ENCODE measurements at regions not wholly inside any gene's neighbourhood (a gene's known extent, or its start where the extent isn't known, plus 50 kb on each side); places are given as distances from the start of the nearest gene placed in this dataset.

DNA sequence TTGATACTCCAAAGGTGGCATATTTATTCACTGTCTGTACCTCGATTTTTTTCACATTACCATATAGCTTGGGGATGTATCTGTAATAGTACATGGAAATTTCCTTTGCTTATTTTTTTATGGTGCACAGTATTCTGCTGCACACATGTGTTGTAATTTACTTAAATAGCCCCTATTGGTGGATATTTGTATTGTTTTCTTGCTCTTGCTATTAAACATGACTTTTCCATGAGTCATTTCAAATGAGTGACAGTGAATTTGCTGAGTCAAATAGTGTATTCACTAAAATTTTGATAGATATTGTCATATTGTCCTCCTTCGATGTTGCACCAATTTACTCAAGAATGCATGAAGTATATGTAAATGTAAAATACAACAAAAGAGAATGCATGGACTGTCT is 122.7 kb upstream of the STEAP4 start:
- no peak overlapping the region for H3K56ac ChIP-seq (ENCODE audit: low read length)
- DNase-seq = no peak
- no peak overlapping the region for H3K4ac ChIP-seq (ENCODE audit: low read depth, low read length)
- H3K4me1 ChIP-seq (ENCODE audit: control insufficient read depth, low read depth, low read length) = no peaks in the 10 kb centered on the region
- H3K9ac ChIP-seq (ENCODE audit: low read length) = no peak overlapping the region
- H3K4me3 ChIP-seq (ENCODE audit: low read length) = no peak overlapping the region
- no peak overlapping the region for H2BK15ac ChIP-seq (replicated peaks; ENCODE audit: low read depth)
- no peaks in the 10 kb centered on the region for H3K79me1 ChIP-seq (ENCODE audit: low read length)
- no peaks in the 10 kb centered on the region for H3K79me2 ChIP-seq (ENCODE audit: control insufficient read depth, insufficient read depth, low read length)
- no peaks in the 10 kb centered on the region for H3K27me3 ChIP-seq (ENCODE audit: insufficient read depth, low read length, poor library complexity)
- WGBS (ENCODE audit: extremely low coverage, insufficient coverage, low lambda C conversion rate) = no CpG with 5 or more reads among the region's 2 CpGs
- no peak overlapping the region for H2BK5ac ChIP-seq (ENCODE audit: low read length)
- H3K27ac ChIP-seq (ENCODE audit: low read depth, low read length) = no peak overlapping the region
- H3K23ac ChIP-seq (ENCODE audit: low read length) = no peak overlapping the region
- H3K4me2 ChIP-seq (ENCODE audit: low read length) = no peak overlapping the region
- no peak overlapping the region for H3K18ac ChIP-seq (ENCODE audit: low read length)
- H4K5ac ChIP-seq (ENCODE audit: low read length) = no peak overlapping the region
- H2AK5ac ChIP-seq (ENCODE audit: low read length) = no peak overlapping the region
- H3K36me3 ChIP-seq (ENCODE audit: control insufficient read depth, insufficient read depth, low read length) = no peaks in the 10 kb centered on the region
- H2BK120ac ChIP-seq (ENCODE audit: low read depth, low read length) = no peak overlapping the region
- no peak overlapping the region for H4K8ac ChIP-seq (ENCODE audit: low read depth, low read length)

DNA sequence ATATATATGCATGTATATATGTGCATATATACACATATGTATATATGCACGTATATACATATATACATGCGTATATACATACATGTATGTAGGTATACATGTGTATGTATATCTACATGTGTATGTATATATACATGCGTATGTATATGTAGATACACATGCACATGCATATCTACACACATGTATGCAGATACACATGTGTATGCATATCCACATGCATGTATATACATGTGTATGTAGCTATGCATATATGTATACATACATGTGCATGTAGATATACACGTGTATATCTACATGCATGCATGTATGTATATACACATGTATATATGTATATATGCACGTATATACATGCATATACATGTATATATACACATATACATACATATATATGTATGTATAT is 95.8 kb upstream of the STEAP4 start:
- H3K27me3 ChIP-seq (ENCODE audit: insufficient read depth, low read length, poor library complexity) = no peaks in the 10 kb centered on the region
- no peak overlapping the region for H3K4me3 ChIP-seq (ENCODE audit: low read length)
- no peak overlapping the region for H2BK5ac ChIP-seq (ENCODE audit: low read length)
- H3K79me1 ChIP-seq (ENCODE audit: low read length) = no peaks in the 10 kb centered on the region
- no peak for DNase-seq
- peaks cover 6% of the 10 kb centered on the region for H3K4me1 ChIP-seq (ENCODE audit: control insufficient read depth, low read depth, low read length)
- no peak overlapping the region for H3K23ac ChIP-seq (ENCODE audit: low read length)
- H3K79me2 ChIP-seq (ENCODE audit: control insufficient read depth, insufficient read depth, low read length) = no peaks in the 10 kb centered on the region
- no peak overlapping the region for H3K27ac ChIP-seq (ENCODE audit: low read depth, low read length)
- no peak overlapping the region for H4K5ac ChIP-seq (ENCODE audit: low read length)
- no peak overlapping the region for H3K4me2 ChIP-seq (ENCODE audit: low read length)
- H3K4ac ChIP-seq (ENCODE audit: low read depth, low read length) = no peak overlapping the region
- H3K36me3 ChIP-seq (ENCODE audit: control insufficient read depth, insufficient read depth, low read length) = no peaks in the 10 kb centered on the region
- no peak overlapping the region for H3K56ac ChIP-seq (ENCODE audit: low read length)
- H3K9ac ChIP-seq (ENCODE audit: low read length) = no peak overlapping the region
- no peak overlapping the region for H2BK120ac ChIP-seq (ENCODE audit: low read depth, low read length)
- WGBS (ENCODE audit: extremely low coverage, insufficient coverage, low lambda C conversion rate) = no CpG with 5 or more reads among the region's 5 CpGs
- no peak overlapping the region for H4K8ac ChIP-seq (ENCODE audit: low read depth, low read length)
- no peak overlapping the region for H2AK5ac ChIP-seq (ENCODE audit: low read length)
- no peak overlapping the region for H3K18ac ChIP-seq (ENCODE audit: low read length)
- H2BK15ac ChIP-seq (replicated peaks; ENCODE audit: low read depth) = no peak overlapping the region

DNA sequence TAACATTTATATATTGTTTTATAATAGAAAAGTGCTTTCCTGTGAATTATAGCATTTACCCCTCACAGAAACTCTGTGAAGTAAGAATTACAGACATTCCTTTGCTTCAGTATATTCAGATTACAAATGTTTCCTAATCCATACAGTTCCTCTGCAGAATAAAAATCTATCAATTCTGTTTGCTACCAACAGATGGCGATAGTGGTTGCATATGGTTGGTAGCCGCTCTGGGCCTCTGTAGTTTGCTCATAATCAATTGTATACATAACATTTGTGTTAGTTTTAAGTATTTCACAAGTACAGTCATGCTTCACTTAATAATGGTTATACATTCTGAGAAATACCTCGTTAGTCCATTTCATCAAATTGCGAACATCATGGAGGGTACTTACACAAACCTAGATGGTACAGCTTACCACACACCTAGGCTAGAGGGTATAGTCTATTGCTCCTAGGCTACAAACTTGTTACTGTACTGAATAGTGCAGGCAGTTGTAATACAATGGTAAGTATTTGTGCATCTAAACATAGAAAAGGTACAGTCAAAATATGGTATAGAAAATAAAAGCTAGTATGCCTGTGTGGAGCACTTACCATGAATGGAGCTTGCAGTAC is 94.4 kb upstream of the STEAP4 start:
- Histone ChIP-seq H2BK120ac (ENCODE audit: low read depth, low read length) (no peak overlapping the region), H3K9ac (ENCODE audit: low read length) (no peak overlapping the region), H3K79me2 (ENCODE audit: control insufficient read depth, insufficient read depth, low read length) (no peaks in the 10 kb centered on the region), H2BK5ac (ENCODE audit: low read length) (no peak overlapping the region), H3K27me3 (ENCODE audit: insufficient read depth, low read length, poor library complexity) (no peaks in the 10 kb centered on the region), H3K4ac (ENCODE audit: low read depth, low read length) (no peak overlapping the region), H3K36me3 (ENCODE audit: control insufficient read depth, insufficient read depth, low read length) (no peaks in the 10 kb centered on the region), H2AK5ac (ENCODE audit: low read length) (no peak overlapping the region), H3K27ac (ENCODE audit: low read depth, low read length) (no peak overlapping the region), H2BK15ac (replicated peaks; ENCODE audit: low read depth) (no peak overlapping the region), H3K4me2 (ENCODE audit: low read length) (no peak overlapping the region), H3K18ac (ENCODE audit: low read length) (no peak overlapping the region), H3K23ac (ENCODE audit: low read length) (no peak overlapping the region), H4K8ac (ENCODE audit: low read depth, low read length) (no peak overlapping the region), H3K56ac (ENCODE audit: low read length) (no peak overlapping the region), H3K4me3 (ENCODE audit: low read length) (no peak overlapping the region), H4K5ac (ENCODE audit: low read length) (no peak overlapping the region), H3K4me1 (ENCODE audit: control insufficient read depth, low read depth, low read length) (peaks cover 6% of the 10 kb centered on the region), H3K79me1 (ENCODE audit: low read length) (no peaks in the 10 kb centered on the region)
- WGBS (ENCODE audit: extremely low coverage, insufficient coverage, low lambda C conversion rate) = no CpG with 5 or more reads among the region's 4 CpGs
- DNase-seq = peak; percentile 41

DNA sequence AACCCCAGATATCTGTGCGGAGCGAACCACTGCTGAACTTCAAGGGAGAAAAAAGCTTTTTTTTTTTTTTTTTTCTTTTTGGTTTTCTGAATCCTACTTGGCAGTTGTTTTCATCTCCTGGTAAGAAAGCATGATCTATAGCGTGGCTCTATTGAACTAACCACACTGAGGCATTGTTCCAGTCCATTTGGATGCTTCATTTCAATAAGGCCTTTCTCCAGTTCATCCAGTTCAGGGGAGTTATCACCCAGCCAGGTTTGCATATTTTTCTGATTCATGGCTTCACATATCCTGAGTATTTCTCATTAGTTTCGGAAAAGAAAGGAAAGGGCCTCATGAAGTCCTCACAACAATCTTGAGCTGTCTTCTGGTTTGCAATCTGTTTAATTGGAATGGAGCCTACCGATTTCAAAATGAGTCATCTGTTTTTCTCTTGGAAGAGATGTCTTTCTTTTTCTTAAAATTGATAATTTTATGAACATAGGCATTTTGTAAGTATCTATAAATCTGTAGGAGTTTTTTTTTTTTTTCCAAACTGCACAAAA is 93.1 kb upstream of the STEAP4 start:
- H3K4ac ChIP-seq (ENCODE audit: low read depth, low read length) = no peak overlapping the region
- no peaks in the 10 kb centered on the region for H3K79me1 ChIP-seq (ENCODE audit: low read length)
- H3K36me3 ChIP-seq (ENCODE audit: control insufficient read depth, insufficient read depth, low read length) = no peaks in the 10 kb centered on the region
- no peak overlapping the region for H3K4me3 ChIP-seq (ENCODE audit: low read length)
- no peak overlapping the region for H4K5ac ChIP-seq (ENCODE audit: low read length)
- no peak overlapping the region for H3K23ac ChIP-seq (ENCODE audit: low read length)
- H2BK15ac ChIP-seq (replicated peaks; ENCODE audit: low read depth) = no peak overlapping the region
- H2BK5ac ChIP-seq (ENCODE audit: low read length) = no peak overlapping the region
- no peak overlapping the region for H3K18ac ChIP-seq (ENCODE audit: low read length)
- no peak for DNase-seq
- no peak overlapping the region for H4K8ac ChIP-seq (ENCODE audit: low read depth, low read length)
- no peaks in the 10 kb centered on the region for H3K79me2 ChIP-seq (ENCODE audit: control insufficient read depth, insufficient read depth, low read length)
- WGBS (ENCODE audit: extremely low coverage, insufficient coverage, low lambda C conversion rate) = no CpG with 5 or more reads among the region's 5 CpGs
- no peak overlapping the region for H2AK5ac ChIP-seq (ENCODE audit: low read length)
- no peaks in the 10 kb centered on the region for H3K27me3 ChIP-seq (ENCODE audit: insufficient read depth, low read length, poor library complexity)
- H3K4me2 ChIP-seq (ENCODE audit: low read length) = no peak overlapping the region
- H3K9ac ChIP-seq (ENCODE audit: low read length) = no peak overlapping the region
- H3K4me1 ChIP-seq (ENCODE audit: control insufficient read depth, low read depth, low read length) = peaks cover 6% of the 10 kb centered on the region
- H3K56ac ChIP-seq (ENCODE audit: low read length) = no peak overlapping the region
- no peak overlapping the region for H2BK120ac ChIP-seq (ENCODE audit: low read depth, low read length)
- no peak overlapping the region for H3K27ac ChIP-seq (ENCODE audit: low read depth, low read length)

DNA sequence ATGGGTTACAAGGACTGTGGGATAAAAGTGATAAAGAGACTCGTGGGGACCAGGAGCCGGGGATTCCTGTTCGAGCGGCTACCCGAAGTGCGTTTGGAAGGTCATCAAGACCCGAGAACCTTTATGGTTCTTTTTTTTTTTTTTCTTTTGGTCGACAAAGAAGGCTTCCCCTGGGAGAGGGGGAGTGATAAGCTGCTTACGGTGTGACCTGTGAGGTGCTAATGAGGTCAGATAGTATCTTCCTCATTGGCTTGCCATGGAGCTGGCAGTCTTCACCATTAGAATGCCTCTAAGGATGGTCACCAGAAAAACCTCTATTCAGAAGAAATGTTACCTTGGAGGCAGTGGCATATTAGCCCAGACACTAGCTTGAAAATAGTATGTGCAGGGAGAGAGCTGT is 92.3 kb upstream of the STEAP4 start:
- Histone ChIP-seq H3K4me2 (ENCODE audit: low read length) (no peak overlapping the region), H2BK15ac (replicated peaks; ENCODE audit: low read depth) (no peak overlapping the region), H4K5ac (ENCODE audit: low read length) (no peak overlapping the region), H4K8ac (ENCODE audit: low read depth, low read length) (no peak overlapping the region), H3K23ac (ENCODE audit: low read length) (no peak overlapping the region), H3K79me1 (ENCODE audit: low read length) (no peaks in the 10 kb centered on the region), H3K4me3 (ENCODE audit: low read length) (no peak overlapping the region), H3K4me1 (ENCODE audit: control insufficient read depth, low read depth, low read length) (peaks cover 6% of the 10 kb centered on the region), H3K18ac (ENCODE audit: low read length) (no peak overlapping the region), H2BK5ac (ENCODE audit: low read length) (no peak overlapping the region), H3K79me2 (ENCODE audit: control insufficient read depth, insufficient read depth, low read length) (no peaks in the 10 kb centered on the region), H3K4ac (ENCODE audit: low read depth, low read length) (no peak overlapping the region), H3K27ac (ENCODE audit: low read depth, low read length) (no peak overlapping the region), H2AK5ac (ENCODE audit: low read length) (no peak overlapping the region), H3K27me3 (ENCODE audit: insufficient read depth, low read length, poor library complexity) (no peaks in the 10 kb centered on the region), H3K56ac (ENCODE audit: low read length) (no peak overlapping the region), H3K9ac (ENCODE audit: low read length) (no peak overlapping the region), H2BK120ac (ENCODE audit: low read depth, low read length) (no peak overlapping the region), H3K36me3 (ENCODE audit: control insufficient read depth, insufficient read depth, low read length) (no peaks in the 10 kb centered on the region)
- no CpG with 5 or more reads among the region's 9 CpGs for WGBS (ENCODE audit: extremely low coverage, insufficient coverage, low lambda C conversion rate)
- peak; percentile 75 for DNase-seq

DNA sequence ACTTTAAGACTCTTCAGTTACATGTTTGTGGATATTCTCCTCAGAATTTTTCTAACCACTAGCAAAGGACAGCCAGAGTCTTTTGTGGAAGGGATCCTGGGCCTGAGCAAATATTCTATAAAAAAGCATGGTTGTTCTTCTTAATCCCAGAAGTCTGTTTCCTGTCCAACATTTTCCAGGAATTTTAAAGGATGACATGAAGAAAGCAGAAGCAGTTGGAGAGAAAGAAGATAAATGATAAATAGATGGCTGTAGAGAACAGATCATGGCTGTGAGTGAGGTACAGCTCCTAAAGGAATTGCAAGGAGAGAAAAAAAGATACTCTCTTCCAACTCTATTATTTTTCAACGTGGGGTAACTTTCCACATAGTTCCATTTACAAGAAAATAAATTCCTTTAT is 91.8 kb upstream of the STEAP4 start:
- peaks cover 6% of the 10 kb centered on the region for H3K4me1 ChIP-seq (ENCODE audit: control insufficient read depth, low read depth, low read length)
- H2BK15ac ChIP-seq (replicated peaks; ENCODE audit: low read depth) = no peak overlapping the region
- no peak overlapping the region for H3K9ac ChIP-seq (ENCODE audit: low read length)
- WGBS (ENCODE audit: extremely low coverage, insufficient coverage, low lambda C conversion rate) = no CpG with 5 or more reads among the region's 1 CpG
- DNase-seq = no peak
- H3K79me2 ChIP-seq (ENCODE audit: control insufficient read depth, insufficient read depth, low read length) = no peaks in the 10 kb centered on the region
- H2BK5ac ChIP-seq (ENCODE audit: low read length) = no peak overlapping the region
- no peak overlapping the region for H3K27ac ChIP-seq (ENCODE audit: low read depth, low read length)
- no peaks in the 10 kb centered on the region for H3K36me3 ChIP-seq (ENCODE audit: control insufficient read depth, insufficient read depth, low read length)
- H2AK5ac ChIP-seq (ENCODE audit: low read length) = no peak overlapping the region
- no peak overlapping the region for H3K56ac ChIP-seq (ENCODE audit: low read length)
- H3K27me3 ChIP-seq (ENCODE audit: insufficient read depth, low read length, poor library complexity) = no peaks in the 10 kb centered on the region
- no peak overlapping the region for H3K4me2 ChIP-seq (ENCODE audit: low read length)
- H4K5ac ChIP-seq (ENCODE audit: low read length) = no peak overlapping the region
- H3K18ac ChIP-seq (ENCODE audit: low read length) = no peak overlapping the region
- H2BK120ac ChIP-seq (ENCODE audit: low read depth, low read length) = no peak overlapping the region
- no peak overlapping the region for H4K8ac ChIP-seq (ENCODE audit: low read depth, low read length)
- no peak overlapping the region for H3K4ac ChIP-seq (ENCODE audit: low read depth, low read length)
- no peaks in the 10 kb centered on the region for H3K79me1 ChIP-seq (ENCODE audit: low read length)
- H3K23ac ChIP-seq (ENCODE audit: low read length) = no peak overlapping the region
- H3K4me3 ChIP-seq (ENCODE audit: low read length) = no peak overlapping the region
